Upper lobe of right lung (tissue), 1 donor: ENCODE measurements at regions not wholly inside any gene's neighbourhood (a gene's known extent, or its start where the extent isn't known, plus 50 kb on each side); places are given as distances from the start of the nearest gene placed in this dataset.

Source experiments
- ATAC-seq: fragments of 200-7000 bp; cut with Tn5 transposase; one replicate; pipeline ENCODE4 v1.9.1; 2020; ENCODE audit warnings: mild to moderate bottlenecking, moderate library complexity
- DNase-seq: peaks from one replicate; pipeline ENCODE4 v3.0.0-alpha.2; 2020
- H3K27ac ChIP-seq: fragments of 200-600 bp; one replicate; pipeline ENCODE4 v1.8.0; 2022
- H3K27me3 ChIP-seq: fragments of 200-600 bp; one replicate; pipeline ENCODE4 v1.8.0; 2022; ENCODE audit warnings: mild to moderate bottlenecking
- H3K36me3 ChIP-seq: fragments of 200-600 bp; one replicate; pipeline ENCODE4 v1.8.0; 2022
- H3K4me1 ChIP-seq: fragments of 200-600 bp; one replicate; pipeline ENCODE4 v1.8.0; 2022
- H3K4me3 ChIP-seq: fragments of 200-600 bp; one replicate; pipeline ENCODE4 v1.8.0; 2022; ENCODE audit warnings: mild to moderate bottlenecking
- H3K9me3 ChIP-seq: fragments of 200-600 bp; one replicate; pipeline ENCODE4 v1.8.0; 2022
- CTCF ChIP-seq: fragments of 200-600 bp; IDR thresholded peaks from one replicate; pipeline ENCODE4 v1.8.0; 2022; ENCODE audit warnings: antibody characterized with exemption
- intact Hi-C: fragments of 100-400 bp; cut with DNase I; formaldehyde crosslinking; loops from one replicate; pipeline ENCODE4 v1.11.0; 2022
- donor health status: DM: no; HTN: yes; CAD: no; lungs with severe emphysema.

- no peaks in the 10 kb centered on the region for H3K36me3 ChIP-seq
- no peaks in the 10 kb centered on the region for H3K9me3 ChIP-seq
- no peak overlapping the region for H3K27ac ChIP-seq
- no peak for ATAC-seq
- intact Hi-C loops: no loop called here
- TF ChIP-seq CTCF: no peak
- no peak for DNase-seq
- H3K4me3 ChIP-seq: no peak overlapping the region
- no peaks in the 10 kb centered on the region for H3K27me3 ChIP-seq
- no peaks in the 10 kb centered on the region for H3K4me1 ChIP-seq
Measured at GRCh38 chr13:87907202-87907601, 236.0 kb downstream of the SLITRK5 start.

- Histone ChIP-seq H3K36me3 (no peaks in the 10 kb centered on the region), H3K4me3 (no peak overlapping the region), H3K27me3 (no peaks in the 10 kb centered on the region), H3K4me1 (no peaks in the 10 kb centered on the region), H3K9me3 (no peaks in the 10 kb centered on the region), H3K27ac (no peak overlapping the region)
- ATAC-seq (no peak), DNase-seq (no peak)
- no peak for TF ChIP-seq CTCF
- intact Hi-C loops: no loop called here
Measured at GRCh38 chr13:87919956-87920355, 248.8 kb downstream of the SLITRK5 start.

- no peak for ATAC-seq
- H3K27me3 ChIP-seq: no peaks in the 10 kb centered on the region
- H3K36me3 ChIP-seq: no peaks in the 10 kb centered on the region
- DNase-seq: no peak
- no peak for TF ChIP-seq CTCF
- H3K27ac ChIP-seq: no peak overlapping the region
- H3K9me3 ChIP-seq: no peaks in the 10 kb centered on the region
- intact Hi-C loops: no loop called here
- H3K4me3 ChIP-seq: no peak overlapping the region
- no peaks in the 10 kb centered on the region for H3K4me1 ChIP-seq
Measured at GRCh38 chr13:87923753-87924152, 252.6 kb downstream of the SLITRK5 start.

GRCh38 chr13:87925006-87925405, 253.8 kb downstream of the SLITRK5 start:
- DNase-seq (no peak), ATAC-seq (no peak)
- H3K4me1 ChIP-seq: no peaks in the 10 kb centered on the region
- H3K27me3 ChIP-seq: no peaks in the 10 kb centered on the region
- H3K9me3 ChIP-seq: no peaks in the 10 kb centered on the region
- no peak overlapping the region for H3K27ac ChIP-seq
- intact Hi-C loops: no loop called here
- H3K36me3 ChIP-seq: no peaks in the 10 kb centered on the region
- no peak for TF ChIP-seq CTCF
- H3K4me3 ChIP-seq: no peak overlapping the region

GRCh38 chr13:87940776-87941175, 269.6 kb downstream of the SLITRK5 start:
- Histone ChIP-seq H3K4me3 (no peak overlapping the region), H3K27ac (no peak overlapping the region), H3K9me3 (no peaks in the 10 kb centered on the region), H3K4me1 (no peaks in the 10 kb centered on the region), H3K36me3 (no peaks in the 10 kb centered on the region), H3K27me3 (no peaks in the 10 kb centered on the region)
- ATAC-seq: no peak
- intact Hi-C loops: no loop called here
- DNase-seq: no peak
- TF ChIP-seq CTCF: no peak

GRCh38 chr13:87941226-87941625, 270.1 kb downstream of the SLITRK5 start:
- Histone ChIP-seq H3K27me3 (no peaks in the 10 kb centered on the region), H3K4me1 (no peaks in the 10 kb centered on the region), H3K9me3 (no peaks in the 10 kb centered on the region), H3K36me3 (no peaks in the 10 kb centered on the region), H3K27ac (no peak overlapping the region), H3K4me3 (no peak overlapping the region)
- no peak for ATAC-seq
- intact Hi-C loops: no loop called here
- no peak for TF ChIP-seq CTCF
- DNase-seq: no peak
